ENCODE measurements at regions not wholly inside any gene's neighbourhood (a gene's known extent, or its start where the extent isn't known, plus 50 kb on each side); places are given as distances from the start of the nearest gene placed in this dataset.

- CTCF ChIA-PET = no interaction called here
These were observed 582.6 kb upstream of the UBE2E2 start for GRCh38 chr3:22620498-22620897.

GRCh38 chr3:22621205-22621809, 581.8 kb upstream of the UBE2E2 start:
- DNase-seq (ENCODE audit: low read depth in 1 of 2, low spot score in 1 of 2) (no peak), FAIRE-seq (no peak), ATAC-seq (no peak)
- H3K27ac ChIP-seq = no peak overlapping the region
- no peaks in the 10 kb centered on the region for H3K4me1 ChIP-seq
- ChIA-PET CTCF (no interaction called here), POLR2A (no interaction called here)
- H3K4me3 ChIP-seq = no peak overlapping the region
- no peak overlapping the region for H3K4me2 ChIP-seq
- H3K9me3 ChIP-seq = no peaks in the 10 kb centered on the region
- TF ChIP-seq CTCF (IDR thresholded peaks at IDR 0.05) (no peak), HEYL (CRISPR knock-in tag; IDR thresholded peaks at IDR 0.05) (no peak), BHLHE40 (IDR thresholded peaks at IDR 0.05; ENCODE audit: low read depth, low read length) (no peak), FOXS1 (CRISPR knock-in tag; IDR thresholded peaks at IDR 0.05) (no peak), SREBF2 (IDR thresholded peaks at IDR 0.05) (no peak), ZC3H11A (IDR thresholded peaks at IDR 0.05) (no peak), HOXB5 (CRISPR knock-in tag; IDR thresholded peaks at IDR 0.05) (no peak), ELK1 (IDR thresholded peaks at IDR 0.05; ENCODE audit: low read depth, low read length) (no peak), PHF8 (IDR thresholded peaks at IDR 0.05; ENCODE audit: borderline replicate concordance, low read depth) (no peak), CHD2 (IDR thresholded peaks at IDR 0.05; ENCODE audit: low read length, partially characterized antibody) (no peak), MAFK (IDR thresholded peaks at IDR 0.05; ENCODE audit: partially characterized antibody) (no peak), TFCP2L1 (CRISPR knock-in tag; IDR thresholded peaks at IDR 0.05) (no peak), MAZ (IDR thresholded peaks at IDR 0.05; ENCODE audit: borderline replicate concordance, low read depth, low read length) (no peak), CBX2 (IDR thresholded peaks at IDR 0.05; ENCODE audit: borderline replicate concordance, low read depth) (no peak), NPAS2 (CRISPR knock-in tag; IDR thresholded peaks at IDR 0.05; ENCODE audit: borderline replicate concordance) (no peak), EHF (CRISPR knock-in tag; IDR thresholded peaks at IDR 0.05) (no peak), HMGXB4 (CRISPR knock-in tag; IDR thresholded peaks at IDR 0.05; ENCODE audit: borderline replicate concordance) (no peak), ESRRA (IDR thresholded peaks at IDR 0.05; ENCODE audit: borderline replicate concordance, low read length) (no peak)
- WGBS (ENCODE audit: missing lambda C conversion rate) = 3% methylated on average over 4 of the region's 4 CpGs

More at GRCh38 chr3:22620498-22620897, 582.6 kb upstream of the UBE2E2 start:
- TF ChIP-seq TP53 (CRISPR knock-in tag; IDR thresholded peaks at IDR 0.05) (no peak), JUN (IDR thresholded peaks at IDR 0.05) (no peak), NPAS2 (CRISPR knock-in tag; IDR thresholded peaks at IDR 0.05; ENCODE audit: borderline replicate concordance) (no peak), TFCP2L1 (CRISPR knock-in tag; IDR thresholded peaks at IDR 0.05) (no peak), RCOR1 (IDR thresholded peaks at IDR 0.05; ENCODE audit: low read depth, low read length) (no peak), HDAC2 (IDR thresholded peaks at IDR 0.05) (no peak), CEBPB (IDR thresholded peaks at IDR 0.05) (no peak), MAFK (IDR thresholded peaks at IDR 0.05; ENCODE audit: partially characterized antibody) (no peak), HMGXB4 (CRISPR knock-in tag; IDR thresholded peaks at IDR 0.05; ENCODE audit: borderline replicate concordance) (no peak), BHLHE40 (IDR thresholded peaks at IDR 0.05; ENCODE audit: low read depth, low read length) (no peak), HEYL (CRISPR knock-in tag; IDR thresholded peaks at IDR 0.05) (no peak), ZSCAN20 (CRISPR knock-in tag; IDR thresholded peaks at IDR 0.05) (no peak), SREBF2 (IDR thresholded peaks at IDR 0.05) (no peak), ZNF302 (CRISPR knock-in tag; IDR thresholded peaks at IDR 0.05) (no peak), GATA3 (IDR thresholded peaks at IDR 0.05; ENCODE audit: borderline replicate concordance) (no peak)
- Histone ChIP-seq H3K27ac (no peak overlapping the region), H3K9me3 (no peaks in the 10 kb centered on the region), H3K4me2 (no peak overlapping the region), H3K4me3 (no peak overlapping the region), H3K4me1 (no peaks in the 10 kb centered on the region)
- DNase-seq (ENCODE audit: low read depth in 1 of 2, low spot score in 1 of 2) (no peak), FAIRE-seq (no peak), ATAC-seq (no peak)
- POLR2A ChIA-PET = no interaction called here
- 0% methylated on average over 1 of the region's 1 CpG for WGBS (ENCODE audit: missing lambda C conversion rate)
